GM23338 (cell line): ENCODE measurements at regions not wholly inside any gene's neighbourhood (a gene's known extent, or its start where the extent isn't known, plus 50 kb on each side); places are given as distances from the start of the nearest gene placed in this dataset.

Experiments used
- ATAC-seq: fragments of 200-7000 bp; cut with Tn5 transposase; 3 replicates; pipeline ENCODE4 v1.9.1; 2020
- DNase-seq: peaks from one replicate; pipeline ENCODE4 v3.0.0-alpha.2; 2015; ENCODE audit warnings: low spot score
- H2AFZ ChIP-seq: fragments of 200-600 bp; sonication (generic); 2 replicates; pipeline ENCODE4 v1.8.0; 2016; ENCODE audit warnings: antibody characterized with exemption, mild to moderate bottlenecking, moderate library complexity
- H3F3A ChIP-seq: fragments of 200-600 bp; sonication (generic); replicated peaks from 2 replicates; pipeline ENCODE4 v1.8.0; 2017; ENCODE audit warnings: antibody characterized with exemption, mixed run types, low read depth
- H3K27ac ChIP-seq: fragments of 200-600 bp; sonication (generic); 2 replicates; pipeline ENCODE4 v1.6.1; 2016; ENCODE audit warnings: low read depth
- H3K27me3 ChIP-seq: fragments of 200-600 bp; sonication (generic); 2 replicates; pipeline ENCODE4 v1.8.0; 2016; ENCODE audit warnings: mild to moderate bottlenecking, mixed run types, moderate library complexity; ENCODE audit not compliant: insufficient read depth
- H3K36me3 ChIP-seq: fragments of 200-600 bp; sonication (generic); 2 replicates; pipeline ENCODE4 v1.8.0; 2016; ENCODE audit warnings: mild to moderate bottlenecking; ENCODE audit not compliant: insufficient read depth
- H3K4me1 ChIP-seq: fragments of 200-600 bp; sonication (generic); 2 replicates; pipeline ENCODE4 v1.8.0; 2016; ENCODE audit warnings: mild to moderate bottlenecking, moderate library complexity; ENCODE audit not compliant: insufficient read depth
- H3K4me2 ChIP-seq: fragments of 200-600 bp; sonication (generic); 2 replicates; pipeline ENCODE4 v1.7.1; 2017; ENCODE audit warnings: mixed run types
- H3K4me3 ChIP-seq: fragments of 200-600 bp; sonication (generic); 2 replicates; pipeline ENCODE4 v1.6.1; 2016; ENCODE audit warnings: mixed run types
- H3K79me2 ChIP-seq: fragments of 200-600 bp; sonication (generic); replicated peaks from 2 replicates; pipeline ENCODE4 v1.8.0; 2017; ENCODE audit warnings: mild to moderate bottlenecking; ENCODE audit not compliant: insufficient read depth
- H3K9me2 ChIP-seq: fragments of 200-600 bp; sonication (generic); 2 replicates; pipeline ENCODE4 v1.8.0; 2017; ENCODE audit not compliant: insufficient read depth
- H4K20me1 ChIP-seq: fragments of 200-600 bp; sonication (generic); replicated peaks from 2 replicates; pipeline ENCODE4 v1.8.0; 2017; ENCODE audit warnings: mild to moderate bottlenecking; ENCODE audit not compliant: insufficient read depth
- H3K27ac Mint-ChIP-seq: 2 replicates; pipeline ENCODE4 v1.8.0; 2020; ENCODE audit warnings: inconsistent platforms, mild to moderate bottlenecking, moderate library complexity, mixed read lengths
- H3K27me3 Mint-ChIP-seq: 3 replicates; pipeline ENCODE4 v1.8.0; 2022; ENCODE audit warnings: low read depth, mild to moderate bottlenecking, moderate library complexity, mixed read lengths, inconsistent platforms; ENCODE audit not compliant: insufficient read depth, poor library complexity
- H3K36me3 Mint-ChIP-seq: 3 replicates; pipeline ENCODE4 v1.8.0; 2021; ENCODE audit warnings: low read depth, mild to moderate bottlenecking, inconsistent platforms, moderate library complexity, mixed read lengths
- H3K4me1 Mint-ChIP-seq: 3 replicates; pipeline ENCODE4 v1.8.0; 2020; ENCODE audit warnings: mild to moderate bottlenecking, inconsistent platforms, mixed read lengths
- H3K4me3 Mint-ChIP-seq: 3 replicates; pipeline ENCODE4 v1.8.0; 2021; ENCODE audit warnings: moderate library complexity, mild to moderate bottlenecking, inconsistent platforms, mixed read lengths
- H3K9me3 Mint-ChIP-seq: 3 replicates; pipeline ENCODE4 v1.8.0; 2020; ENCODE audit warnings: moderate library complexity, mild to moderate bottlenecking, inconsistent platforms, mixed read lengths
- CREB1 ChIP-seq: fragments of 250-450 bp; sonication (Bioruptor Pico); IDR thresholded peaks from 2 replicates; pipeline ENCODE4 v1.5.0; 2020; ENCODE audit warnings: low read depth, mild to moderate bottlenecking, moderate library complexity
- EZH2 ChIP-seq: fragments of 200-600 bp; sonication (generic); IDR thresholded peaks from one replicate; pipeline ENCODE4 v1.8.0; 2017; ENCODE audit warnings: antibody characterized with exemption, mild to moderate bottlenecking, low read depth; ENCODE audit not compliant: unreplicated experiment
- EZH2phosphoT487 ChIP-seq: fragments of 200-600 bp; sonication (generic); IDR thresholded peaks from one replicate; pipeline ENCODE4 v1.8.1; 2018; ENCODE audit warnings: antibody characterized with exemption; ENCODE audit not compliant: unreplicated experiment
- JUNB ChIP-seq: IDR thresholded peaks from one replicate; pipeline ENCODE4 v1.6.1; 2016; ENCODE audit warnings: antibody characterized with exemption; ENCODE audit not compliant: unreplicated experiment
- NANOG ChIP-seq: IDR thresholded peaks from 2 replicates; pipeline ENCODE4 v1.6.1; 2016; ENCODE audit warnings: antibody characterized with exemption, borderline replicate concordance
- POLR2AphosphoS5 ChIP-seq: IDR thresholded peaks from 2 replicates; pipeline ENCODE4 v1.6.1; 2016; ENCODE audit warnings: antibody characterized with exemption, low read depth
- STAT1 ChIP-seq: IDR thresholded peaks from one replicate; pipeline ENCODE4 v1.6.1; 2016; ENCODE audit warnings: antibody characterized with exemption; ENCODE audit not compliant: unreplicated experiment
- ZNF114 ChIP-seq: fragments of 250-450 bp; sonication (Bioruptor Pico); IDR thresholded peaks from 2 replicates; pipeline ENCODE4 v1.5.0; 2020; ENCODE audit warnings: mild to moderate bottlenecking, moderate library complexity
- ZNF331 ChIP-seq: fragments of 250-450 bp; sonication (Bioruptor Pico); IDR thresholded peaks from 2 replicates; pipeline ENCODE4 v1.5.0; 2020; ENCODE audit warnings: low read depth, mild to moderate bottlenecking, moderate library complexity
- TF ChIP-seq, protein P1 (sequence below): fragments of 250-450 bp; sonication (Bioruptor Pico); IDR thresholded peaks from 2 replicates; pipeline ENCODE4 v1.5.0; 2020; ENCODE audit warnings: mild to moderate bottlenecking, moderate library complexity
- TF ChIP-seq, protein P2 (sequence below), 2 experiments: fragments of 200-600 bp in 1 of 2; sonication (generic) in 1 of 2; conservative IDR thresholded peaks; 2 replicates each; pipeline versions ENCODE4 v1.5.1 to v1.6.1; 2016 to 2017; ENCODE audit warnings: antibody characterized with exemption in 2 of 2, low read depth in 2 of 2, mild to moderate bottlenecking in 2 of 2, moderate library complexity in 1 of 2
- TF ChIP-seq, protein P3 (sequence below): IDR thresholded peaks from 2 replicates; pipeline ENCODE4 v1.6.1; 2016; ENCODE audit warnings: antibody characterized with exemption
- TF ChIP-seq, protein P4 (sequence below): IDR thresholded peaks from one replicate; pipeline ENCODE4 v1.6.1; 2018; ENCODE audit warnings: antibody characterized with exemption; ENCODE audit not compliant: unreplicated experiment

- Histone ChIP-seq H3K27me3 (no peaks in the 10 kb centered on the region), H3F3A (no peaks in the 10 kb centered on the region), H3K79me2 (no peaks in the 10 kb centered on the region), H3K4me2 (no peak overlapping the region), H3K9me2 (no peaks in the 10 kb centered on the region), H4K20me1 (no peaks in the 10 kb centered on the region), H2AFZ (no peak overlapping the region), H3K36me3 (no peaks in the 10 kb centered on the region), H3K4me1 (no peaks in the 10 kb centered on the region), H3K4me3 (no peak overlapping the region), H3K27ac (no peak overlapping the region)
- Mint-ChIP-seq H3K4me3 (no peak overlapping the region), H3K36me3 (no peaks in the 10 kb centered on the region), H3K27ac (no peak overlapping the region), H3K4me1 (no peaks in the 10 kb centered on the region), H3K27me3 (no peaks in the 10 kb centered on the region), H3K9me3 (no peaks in the 10 kb centered on the region)
- ATAC-seq (no peak), DNase-seq (peak; percentile 5)
- TF ChIP-seq, protein P1, sequence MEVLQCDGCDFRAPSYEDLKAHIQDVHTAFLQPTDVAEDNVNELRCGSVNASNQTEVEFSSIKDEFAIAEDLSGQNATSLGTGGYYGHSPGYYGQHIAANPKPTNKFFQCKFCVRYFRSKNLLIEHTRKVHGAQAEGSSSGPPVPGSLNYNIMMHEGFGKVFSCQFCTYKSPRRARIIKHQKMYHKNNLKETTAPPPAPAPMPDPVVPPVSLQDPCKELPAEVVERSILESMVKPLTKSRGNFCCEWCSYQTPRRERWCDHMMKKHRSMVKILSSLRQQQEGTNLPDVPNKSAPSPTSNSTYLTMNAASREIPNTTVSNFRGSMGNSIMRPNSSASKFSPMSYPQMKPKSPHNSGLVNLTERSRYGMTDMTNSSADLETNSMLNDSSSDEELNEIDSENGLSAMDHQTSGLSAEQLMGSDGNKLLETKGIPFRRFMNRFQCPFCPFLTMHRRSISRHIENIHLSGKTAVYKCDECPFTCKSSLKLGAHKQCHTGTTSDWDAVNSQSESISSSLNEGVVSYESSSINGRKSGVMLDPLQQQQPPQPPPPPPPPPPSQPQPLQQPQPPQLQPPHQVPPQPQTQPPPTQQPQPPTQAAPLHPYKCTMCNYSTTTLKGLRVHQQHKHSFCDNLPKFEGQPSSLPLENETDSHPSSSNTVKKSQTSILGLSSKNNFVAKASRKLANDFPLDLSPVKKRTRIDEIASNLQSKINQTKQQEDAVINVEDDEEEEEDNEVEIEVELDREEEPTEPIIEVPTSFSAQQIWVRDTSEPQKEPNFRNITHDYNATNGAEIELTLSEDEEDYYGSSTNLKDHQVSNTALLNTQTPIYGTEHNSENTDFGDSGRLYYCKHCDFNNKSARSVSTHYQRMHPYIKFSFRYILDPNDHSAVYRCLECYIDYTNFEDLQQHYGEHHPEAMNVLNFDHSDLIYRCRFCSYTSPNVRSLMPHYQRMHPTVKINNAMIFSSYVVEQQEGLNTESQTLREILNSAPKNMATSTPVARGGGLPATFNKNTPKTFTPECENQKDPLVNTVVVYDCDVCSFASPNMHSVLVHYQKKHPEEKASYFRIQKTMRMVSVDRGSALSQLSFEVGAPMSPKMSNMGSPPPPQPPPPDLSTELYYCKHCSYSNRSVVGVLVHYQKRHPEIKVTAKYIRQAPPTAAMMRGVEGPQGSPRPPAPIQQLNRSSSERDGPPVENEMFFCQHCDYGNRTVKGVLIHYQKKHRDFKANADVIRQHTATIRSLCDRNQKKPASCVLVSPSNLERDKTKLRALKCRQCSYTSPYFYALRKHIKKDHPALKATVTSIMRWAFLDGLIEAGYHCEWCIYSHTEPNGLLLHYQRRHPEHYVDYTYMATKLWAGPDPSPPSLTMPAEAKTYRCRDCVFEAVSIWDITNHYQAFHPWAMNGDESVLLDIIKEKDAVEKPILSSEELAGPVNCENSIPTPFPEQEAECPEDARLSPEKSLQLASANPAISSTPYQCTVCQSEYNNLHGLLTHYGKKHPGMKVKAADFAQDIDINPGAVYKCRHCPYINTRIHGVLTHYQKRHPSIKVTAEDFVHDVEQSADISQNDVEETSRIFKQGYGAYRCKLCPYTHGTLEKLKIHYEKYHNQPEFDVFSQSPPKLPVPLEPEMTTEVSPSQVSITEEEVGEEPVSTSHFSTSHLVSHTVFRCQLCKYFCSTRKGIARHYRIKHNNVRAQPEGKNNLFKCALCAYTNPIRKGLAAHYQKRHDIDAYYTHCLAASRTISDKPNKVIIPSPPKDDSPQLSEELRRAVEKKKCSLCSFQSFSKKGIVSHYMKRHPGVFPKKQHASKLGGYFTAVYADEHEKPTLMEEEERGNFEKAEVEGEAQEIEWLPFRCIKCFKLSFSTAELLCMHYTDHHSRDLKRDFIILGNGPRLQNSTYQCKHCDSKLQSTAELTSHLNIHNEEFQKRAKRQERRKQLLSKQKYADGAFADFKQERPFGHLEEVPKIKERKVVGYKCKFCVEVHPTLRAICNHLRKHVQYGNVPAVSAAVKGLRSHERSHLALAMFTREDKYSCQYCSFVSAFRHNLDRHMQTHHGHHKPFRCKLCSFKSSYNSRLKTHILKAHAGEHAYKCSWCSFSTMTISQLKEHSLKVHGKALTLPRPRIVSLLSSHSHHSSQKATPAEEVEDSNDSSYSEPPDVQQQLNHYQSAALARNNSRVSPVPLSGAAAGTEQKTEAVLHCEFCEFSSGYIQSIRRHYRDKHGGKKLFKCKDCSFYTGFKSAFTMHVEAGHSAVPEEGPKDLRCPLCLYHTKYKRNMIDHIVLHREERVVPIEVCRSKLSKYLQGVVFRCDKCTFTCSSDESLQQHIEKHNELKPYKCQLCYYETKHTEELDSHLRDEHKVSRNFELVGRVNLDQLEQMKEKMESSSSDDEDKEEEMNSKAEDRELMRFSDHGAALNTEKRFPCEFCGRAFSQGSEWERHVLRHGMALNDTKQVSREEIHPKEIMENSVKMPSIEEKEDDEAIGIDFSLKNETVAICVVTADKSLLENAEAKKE (CRISPR knock-in tag) = no peak
- TF ChIP-seq POLR2AphosphoS5 = no peak
- TF ChIP-seq ZNF331 (CRISPR knock-in tag) = no peak
- no peak for TF ChIP-seq CREB1
- TF ChIP-seq JUNB = no peak
- no peak for TF ChIP-seq ZNF114
- TF ChIP-seq EZH2phosphoT487 = no peak
- TF ChIP-seq, protein P2, sequence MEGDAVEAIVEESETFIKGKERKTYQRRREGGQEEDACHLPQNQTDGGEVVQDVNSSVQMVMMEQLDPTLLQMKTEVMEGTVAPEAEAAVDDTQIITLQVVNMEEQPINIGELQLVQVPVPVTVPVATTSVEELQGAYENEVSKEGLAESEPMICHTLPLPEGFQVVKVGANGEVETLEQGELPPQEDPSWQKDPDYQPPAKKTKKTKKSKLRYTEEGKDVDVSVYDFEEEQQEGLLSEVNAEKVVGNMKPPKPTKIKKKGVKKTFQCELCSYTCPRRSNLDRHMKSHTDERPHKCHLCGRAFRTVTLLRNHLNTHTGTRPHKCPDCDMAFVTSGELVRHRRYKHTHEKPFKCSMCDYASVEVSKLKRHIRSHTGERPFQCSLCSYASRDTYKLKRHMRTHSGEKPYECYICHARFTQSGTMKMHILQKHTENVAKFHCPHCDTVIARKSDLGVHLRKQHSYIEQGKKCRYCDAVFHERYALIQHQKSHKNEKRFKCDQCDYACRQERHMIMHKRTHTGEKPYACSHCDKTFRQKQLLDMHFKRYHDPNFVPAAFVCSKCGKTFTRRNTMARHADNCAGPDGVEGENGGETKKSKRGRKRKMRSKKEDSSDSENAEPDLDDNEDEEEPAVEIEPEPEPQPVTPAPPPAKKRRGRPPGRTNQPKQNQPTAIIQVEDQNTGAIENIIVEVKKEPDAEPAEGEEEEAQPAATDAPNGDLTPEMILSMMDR (conservative IDR thresholded peaks at IDR 0.05; ENCODE audit: low read depth in 2 of 2) = no peak
- no peak for TF ChIP-seq EZH2
- TF ChIP-seq, protein P3, sequence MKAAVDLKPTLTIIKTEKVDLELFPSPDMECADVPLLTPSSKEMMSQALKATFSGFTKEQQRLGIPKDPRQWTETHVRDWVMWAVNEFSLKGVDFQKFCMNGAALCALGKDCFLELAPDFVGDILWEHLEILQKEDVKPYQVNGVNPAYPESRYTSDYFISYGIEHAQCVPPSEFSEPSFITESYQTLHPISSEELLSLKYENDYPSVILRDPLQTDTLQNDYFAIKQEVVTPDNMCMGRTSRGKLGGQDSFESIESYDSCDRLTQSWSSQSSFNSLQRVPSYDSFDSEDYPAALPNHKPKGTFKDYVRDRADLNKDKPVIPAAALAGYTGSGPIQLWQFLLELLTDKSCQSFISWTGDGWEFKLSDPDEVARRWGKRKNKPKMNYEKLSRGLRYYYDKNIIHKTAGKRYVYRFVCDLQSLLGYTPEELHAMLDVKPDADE = no peak
- TF ChIP-seq, protein P4, sequence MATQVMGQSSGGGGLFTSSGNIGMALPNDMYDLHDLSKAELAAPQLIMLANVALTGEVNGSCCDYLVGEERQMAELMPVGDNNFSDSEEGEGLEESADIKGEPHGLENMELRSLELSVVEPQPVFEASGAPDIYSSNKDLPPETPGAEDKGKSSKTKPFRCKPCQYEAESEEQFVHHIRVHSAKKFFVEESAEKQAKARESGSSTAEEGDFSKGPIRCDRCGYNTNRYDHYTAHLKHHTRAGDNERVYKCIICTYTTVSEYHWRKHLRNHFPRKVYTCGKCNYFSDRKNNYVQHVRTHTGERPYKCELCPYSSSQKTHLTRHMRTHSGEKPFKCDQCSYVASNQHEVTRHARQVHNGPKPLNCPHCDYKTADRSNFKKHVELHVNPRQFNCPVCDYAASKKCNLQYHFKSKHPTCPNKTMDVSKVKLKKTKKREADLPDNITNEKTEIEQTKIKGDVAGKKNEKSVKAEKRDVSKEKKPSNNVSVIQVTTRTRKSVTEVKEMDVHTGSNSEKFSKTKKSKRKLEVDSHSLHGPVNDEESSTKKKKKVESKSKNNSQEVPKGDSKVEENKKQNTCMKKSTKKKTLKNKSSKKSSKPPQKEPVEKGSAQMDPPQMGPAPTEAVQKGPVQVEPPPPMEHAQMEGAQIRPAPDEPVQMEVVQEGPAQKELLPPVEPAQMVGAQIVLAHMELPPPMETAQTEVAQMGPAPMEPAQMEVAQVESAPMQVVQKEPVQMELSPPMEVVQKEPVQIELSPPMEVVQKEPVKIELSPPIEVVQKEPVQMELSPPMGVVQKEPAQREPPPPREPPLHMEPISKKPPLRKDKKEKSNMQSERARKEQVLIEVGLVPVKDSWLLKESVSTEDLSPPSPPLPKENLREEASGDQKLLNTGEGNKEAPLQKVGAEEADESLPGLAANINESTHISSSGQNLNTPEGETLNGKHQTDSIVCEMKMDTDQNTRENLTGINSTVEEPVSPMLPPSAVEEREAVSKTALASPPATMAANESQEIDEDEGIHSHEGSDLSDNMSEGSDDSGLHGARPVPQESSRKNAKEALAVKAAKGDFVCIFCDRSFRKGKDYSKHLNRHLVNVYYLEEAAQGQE = no peak
- TF ChIP-seq NANOG = no peak
- no peak for TF ChIP-seq STAT1
Observed at GRCh38 chrX:15188039-15188438, 81.8 kb downstream of the ASB9 start.
